Prostate gland (tissue), 2 donors: ENCODE measurements at regions not wholly inside any gene's neighbourhood (a gene's known extent, or its start where the extent isn't known, plus 50 kb on each side); places are given as distances from the start of the nearest gene placed in this dataset.

Experiments used
- DNase-seq: peaks from one replicate; pipeline ENCODE4 v3.0.0-alpha.2; 2019; ENCODE audit warnings: low spot score
- H3K27ac ChIP-seq, 2 donors: fragments of 200-600 bp; sonication (generic); 2 replicates each; pipeline ENCODE4 v1.5.1; 2017 to 2019
- H3K27me3 ChIP-seq: fragments of 200-600 bp; sonication (generic); replicated peaks from 2 replicates; pipeline ENCODE4 v1.5.1; 2019; ENCODE audit not compliant: insufficient read depth
- H3K36me3 ChIP-seq, 2 donors: fragments of 200-600 bp; sonication (generic); 1 replicate in 1 of 2; 2 replicates in 1 of 2; pipeline versions ENCODE4 v1.5.1 to v1.8.1; 2017 to 2019
- H3K4me1 ChIP-seq: fragments of 200-600 bp; sonication (generic); replicated peaks from 2 replicates; pipeline ENCODE4 v1.5.1; 2019
- H3K4me3 ChIP-seq, 2 donors: fragments of 200-600 bp; sonication (generic); 2 replicates each; pipeline ENCODE4 v1.5.1; 2017 to 2019
- H3K9me3 ChIP-seq: fragments of 200-600 bp; sonication (generic); 2 replicates; pipeline ENCODE4 v1.5.1; 2017
- CTCF ChIP-seq, 4 experiments: fragments of 200-600 bp in 2 of 4; fragments of 450-650 bp in 2 of 4; sonication (generic) in 2 of 4; IDR thresholded peaks; 1 replicate in 3 of 4; 2 replicates in 1 of 4; pipeline ENCODE4 v1.5.1; 2016 to 2019; ENCODE audit warnings: antibody characterized with exemption in 4 of 4, mild to moderate bottlenecking in 2 of 4, moderate library complexity in 2 of 4
- POLR2A ChIP-seq: fragments of 450-650 bp; IDR thresholded peaks from one replicate; pipeline ENCODE4 v1.6.1; 2016; ENCODE audit warnings: antibody characterized with exemption, mild to moderate bottlenecking
- POLR2AphosphoS5 ChIP-seq: sonication (generic); formaldehyde crosslinking; IDR thresholded peaks from one replicate; pipeline ENCODE4 v1.6.1; 2017; ENCODE audit warnings: antibody characterized with exemption
- WGBS: methylation state at CpG from one replicate; pipeline ENCODE4 v1.1.5; 2018; 5-methylcytosine and 5-hydroxymethylcytosine counted together
- intact Hi-C: fragments of 100-400 bp; cut with DNase I; formaldehyde crosslinking; loops from one replicate; pipeline ENCODE4 v1.14.2; 2022

- no peak for TF ChIP-seq POLR2AphosphoS5
- TF ChIP-seq CTCF (IDR thresholded peaks at IDR 0.05): no peak
- TF ChIP-seq POLR2A: no peak
- WGBS: 63% methylated on average over 3 of the region's 3 CpGs
- no peak overlapping the region for H3K27ac ChIP-seq
- DNase-seq: no peak
- H3K27me3 ChIP-seq: no peaks in the 10 kb centered on the region
- H3K9me3 ChIP-seq: no peaks in the 10 kb centered on the region
- H3K36me3 ChIP-seq: no peaks in the 10 kb centered on the region
- intact Hi-C loops: no loop called here
- no peaks in the 10 kb centered on the region for H3K4me1 ChIP-seq
- H3K4me3 ChIP-seq: no peak overlapping the region
These were observed 502.3 kb downstream of the KCNT2 start for GRCh38 chr1:196105901-196106300.

- Histone ChIP-seq H3K4me3 (no peak overlapping the region), H3K9me3 (no peaks in the 10 kb centered on the region), H3K36me3 (no peaks in the 10 kb centered on the region), H3K27ac (no peak overlapping the region), H3K4me1 (no peaks in the 10 kb centered on the region), H3K27me3 (no peaks in the 10 kb centered on the region)
- WGBS: 86% methylated on average over 1 of the region's 1 CpG
- intact Hi-C loops: no loop called here
- TF ChIP-seq POLR2A: no peak
- no peak for TF ChIP-seq CTCF (IDR thresholded peaks at IDR 0.05)
- no peak for TF ChIP-seq POLR2AphosphoS5
- no peak for DNase-seq
These were observed 505.4 kb downstream of the KCNT2 start for GRCh38 chr1:196102826-196103225.

- Histone ChIP-seq H3K9me3 (no peaks in the 10 kb centered on the region), H3K27ac (no peak overlapping the region), H3K27me3 (no peaks in the 10 kb centered on the region), H3K4me3 (no peak overlapping the region), H3K36me3 (no peaks in the 10 kb centered on the region), H3K4me1 (no peaks in the 10 kb centered on the region)
- intact Hi-C loops: no loop called here
- TF ChIP-seq CTCF (IDR thresholded peaks at IDR 0.05) (no peak), POLR2A (no peak), POLR2AphosphoS5 (no peak)
- no peak for DNase-seq
These were observed 510.2 kb downstream of the KCNT2 start for GRCh38 chr1:196098000-196098399.

GRCh38 chr1:196094821-196095220, 513.4 kb downstream of the KCNT2 start:
- Histone ChIP-seq H3K4me3 (no peak overlapping the region), H3K27me3 (no peaks in the 10 kb centered on the region), H3K36me3 (no peaks in the 10 kb centered on the region), H3K27ac (no peak overlapping the region), H3K4me1 (no peaks in the 10 kb centered on the region), H3K9me3 (no peaks in the 10 kb centered on the region)
- intact Hi-C loops: no loop called here
- 77% methylated on average over 1 of the region's 1 CpG for WGBS
- no peak for TF ChIP-seq POLR2A
- DNase-seq: no peak

- 76% methylated on average over 8 of the region's 8 CpGs for WGBS
- intact Hi-C loops: no loop called here
- Histone ChIP-seq H3K27ac (no peak overlapping the region), H3K4me3 (no peak overlapping the region), H3K36me3 (no peaks in the 10 kb centered on the region), H3K4me1 (no peaks in the 10 kb centered on the region), H3K9me3 (no peaks in the 10 kb centered on the region), H3K27me3 (no peaks in the 10 kb centered on the region)
- no peak for DNase-seq
- TF ChIP-seq POLR2A: no peak
- TF ChIP-seq POLR2AphosphoS5: no peak
- no peak for TF ChIP-seq CTCF (IDR thresholded peaks at IDR 0.05)
These were observed 516.7 kb downstream of the KCNT2 start for GRCh38 chr1:196091397-196092135.
